HEK293T (cell line): ENCODE measurements at regions not wholly inside any gene's neighbourhood (a gene's known extent, or its start where the extent isn't known, plus 50 kb on each side); places are given as distances from the start of the nearest gene placed in this dataset.

Experiments
- CTCF ChIA-PET: fragments of 350-600 bp; formaldehyde crosslinking; extraction: SDS; loops from one replicate; lab custom pipeline; 2021; ENCODE audit warnings: antibody characterized with exemption, inconsistent platforms; lab: Yijun Ruan, JAX
- POLR2A ChIA-PET: fragments of 350-600 bp; formaldehyde crosslinking; extraction: SDS; loops from one replicate; lab custom pipeline; 2020; ENCODE audit warnings: antibody characterized with exemption, inconsistent platforms; lab: Yijun Ruan, JAX
- DNase-seq: peaks from one replicate; pipeline ENCODE4 v3.0.0; 2012; ENCODE audit warnings: mixed read lengths; ENCODE audit errors: extremely low spot score
- ARNT ChIP-seq: fragments of 450-650 bp; IDR thresholded peaks from 2 replicates; pipeline ENCODE4 v1.6.1; 2017; ENCODE audit warnings: mild to moderate bottlenecking
- BHLHE40 ChIP-seq: fragments of 450-650 bp; IDR thresholded peaks from 2 replicates; pipeline ENCODE4 v1.6.1; 2016; ENCODE audit warnings: mild to moderate bottlenecking, moderate library complexity, borderline replicate concordance
- CTBP1 ChIP-seq: fragments of 450-650 bp; IDR thresholded peaks from 2 replicates; pipeline ENCODE4 v1.6.1; 2016; ENCODE audit warnings: borderline replicate concordance
- ELF4 ChIP-seq: fragments of 450-650 bp; IDR thresholded peaks from 2 replicates; pipeline ENCODE4 v1.6.1; 2017; ENCODE audit warnings: antibody characterized with exemption
- FOXA1 ChIP-seq: fragments of 450-650 bp; IDR thresholded peaks from 2 replicates; pipeline ENCODE4 v1.6.1; 2016; ENCODE audit warnings: mild to moderate bottlenecking
- FOXK2 ChIP-seq: fragments of 450-650 bp; IDR thresholded peaks from 2 replicates; pipeline ENCODE4 v1.6.1; 2016; ENCODE audit warnings: mild to moderate bottlenecking
- FOXM1 ChIP-seq: fragments of 450-650 bp; IDR thresholded peaks from 2 replicates; pipeline ENCODE4 v1.6.1; 2017; ENCODE audit warnings: mild to moderate bottlenecking, borderline replicate concordance
- HDGF ChIP-seq: fragments of 450-650 bp; IDR thresholded peaks from 2 replicates; pipeline ENCODE4 v1.6.1; 2017; ENCODE audit warnings: antibody characterized with exemption, borderline replicate concordance
- L3MBTL2 ChIP-seq: fragments of 450-650 bp; conservative IDR thresholded peaks from 2 replicates; pipeline ENCODE4 v1.6.1; 2016; ENCODE audit warnings: mild to moderate bottlenecking
- LEF1 ChIP-seq: fragments of 450-650 bp; IDR thresholded peaks from 2 replicates; pipeline ENCODE4 v1.6.1; 2017; ENCODE audit warnings: mild to moderate bottlenecking, borderline replicate concordance
- NFRKB ChIP-seq: fragments of 450-650 bp; IDR thresholded peaks from 2 replicates; pipeline ENCODE4 v1.6.1; 2016; ENCODE audit warnings: mild to moderate bottlenecking, moderate library complexity
- PKNOX1 ChIP-seq: fragments of 450-650 bp; IDR thresholded peaks from 2 replicates; pipeline ENCODE4 v1.6.1; 2016
- SP1 ChIP-seq: fragments of 450-650 bp; IDR thresholded peaks from 2 replicates; pipeline ENCODE4 v1.6.1; 2017
- SUZ12 ChIP-seq: fragments of 450-650 bp; IDR thresholded peaks from 2 replicates; pipeline ENCODE4 v1.6.1; 2016; ENCODE audit warnings: mild to moderate bottlenecking
- TARDBP ChIP-seq: fragments of 450-650 bp; IDR thresholded peaks from 2 replicates; pipeline ENCODE4 v1.6.1; 2016
- ZNF384 ChIP-seq: fragments of 450-650 bp; IDR thresholded peaks from 2 replicates; pipeline ENCODE4 v1.6.1; 2016

- no peak for DNase-seq
- no peak for TF ChIP-seq L3MBTL2
- no peak for TF ChIP-seq SP1
- TF ChIP-seq HDGF, result no peak
- TF ChIP-seq FOXA1, result no peak
- no peak for TF ChIP-seq ZNF384
- no peak for TF ChIP-seq SUZ12
- no peak for TF ChIP-seq ELF4
- TF ChIP-seq LEF1, result no peak
- TF ChIP-seq FOXM1, result no peak
- TF ChIP-seq FOXK2, result no peak
- ChIA-PET CTCF (no interaction called here), POLR2A (no interaction called here)
These were observed 120.0 kb downstream of the HMHB1 start for GRCh38 chr5:143931986-143932385.

GRCh38 chr5:143932584-143932983 lies 120.6 kb downstream of the HMHB1 start:
- POLR2A ChIA-PET, result no interaction called here
- DNase-seq, result no peak
- TF ChIP-seq SP1, result no peak
- no peak for TF ChIP-seq ELF4
- TF ChIP-seq ARNT, result no peak
- TF ChIP-seq BHLHE40, result no peak
- no peak for TF ChIP-seq HDGF
- no peak for TF ChIP-seq LEF1
- no peak for TF ChIP-seq PKNOX1
- TF ChIP-seq FOXM1, result no peak
- TF ChIP-seq SUZ12, result no peak
- no peak for TF ChIP-seq FOXA1
- no peak for TF ChIP-seq ZNF384
- TF ChIP-seq TARDBP, result no peak
- TF ChIP-seq NFRKB, result no peak
- TF ChIP-seq L3MBTL2, result no peak
- TF ChIP-seq CTBP1, result no peak
- CTCF ChIA-PET, result no interaction called here

GRCh38 chr5:143933451-143933850 lies 121.5 kb downstream of the HMHB1 start:
- POLR2A ChIA-PET, result no interaction called here
- TF ChIP-seq BHLHE40, result no peak
- TF ChIP-seq FOXK2, result no peak
- no peak for TF ChIP-seq ELF4
- DNase-seq, result no peak
- CTCF ChIA-PET, result no interaction called here

- TF ChIP-seq FOXM1 (no peak), SP1 (no peak), CTBP1 (no peak), PKNOX1 (no peak), TARDBP (no peak), NFRKB (no peak), SUZ12 (no peak), ARNT (no peak), FOXK2 (no peak), ELF4 (no peak), ZNF384 (no peak), BHLHE40 (no peak), LEF1 (no peak), FOXA1 (no peak), HDGF (no peak), L3MBTL2 (no peak)
- POLR2A ChIA-PET, result no interaction called here
- DNase-seq, result no peak
- CTCF ChIA-PET, result no interaction called here
These were observed 122.9 kb downstream of the HMHB1 start for GRCh38 chr5:143934821-143935220.

GRCh38 chr5:143938230-143938629 lies 126.3 kb downstream of the HMHB1 start:
- ChIA-PET POLR2A (no interaction called here), CTCF (interaction anchor here (0.6 kb wide), 1 partner anchor 41 kb away, joined by 3 read pairs; no protein-coding TSS in a partner anchor)
- DNase-seq, result no peak
- TF ChIP-seq SP1 (no peak), CTBP1 (no peak), NFRKB (no peak), ZNF384 (no peak), BHLHE40 (no peak)

- ChIA-PET CTCF (no interaction called here), POLR2A (no interaction called here)
- TF ChIP-seq BHLHE40 (no peak), CTBP1 (no peak), ELF4 (no peak), PKNOX1 (no peak), ZNF384 (no peak), LEF1 (no peak), HDGF (no peak), ARNT (no peak), FOXK2 (no peak), TARDBP (no peak), SUZ12 (no peak), FOXA1 (no peak), SP1 (no peak), NFRKB (no peak)
- no peak for DNase-seq
These were observed 134.9 kb downstream of the HMHB1 start for GRCh38 chr5:143946837-143947236.

- DNase-seq, result no peak
- ChIA-PET CTCF (no interaction called here), POLR2A (no interaction called here)
- no peak for TF ChIP-seq NFRKB
- TF ChIP-seq PKNOX1, result no peak
These were observed 135.4 kb downstream of the HMHB1 start for GRCh38 chr5:143947313-143947712.
